H9 (cell line): ENCODE measurements at regions not wholly inside any gene's neighbourhood (a gene's known extent, or its start where the extent isn't known, plus 50 kb on each side); places are given as distances from the start of the nearest gene placed in this dataset.

Experiments used
- DNase-seq: peaks from one replicate; pipeline ENCODE4 v3.0.0-alpha.2; 2017
- H2AFZ ChIP-seq: one replicate; pipeline ENCODE4 v1.6.1; 2013; ENCODE audit warnings: mild to moderate bottlenecking, low read length, control low read depth, moderate library complexity
- H2AK5ac ChIP-seq: 2 replicates; pipeline ENCODE4 v1.6.1; 2013; ENCODE audit warnings: low read length, control low read depth, mixed read lengths; ENCODE audit not compliant: insufficient read length
- H2BK120ac ChIP-seq: one replicate; pipeline ENCODE4 v1.6.1; 2013; ENCODE audit warnings: low read depth, mild to moderate bottlenecking, low read length, control low read depth, inconsistent platforms; ENCODE audit not compliant: poor library complexity, severe bottlenecking
- H2BK12ac ChIP-seq: 2 replicates; pipeline ENCODE4 v1.6.1; 2013; ENCODE audit warnings: low read length, control low read depth, mixed read lengths, low read depth; ENCODE audit not compliant: insufficient read length
- H2BK15ac ChIP-seq: 2 replicates; pipeline ENCODE4 v1.6.1; 2013; ENCODE audit warnings: low read depth, low read length, control low read depth
- H2BK20ac ChIP-seq: one replicate; pipeline ENCODE4 v1.6.1; 2013; ENCODE audit warnings: low read depth, mild to moderate bottlenecking, low read length, control low read depth, inconsistent platforms; ENCODE audit not compliant: poor library complexity, severe bottlenecking
- H2BK5ac ChIP-seq: 2 replicates; pipeline ENCODE4 v1.6.1; 2013; ENCODE audit warnings: low read length, control low read depth, mixed read lengths; ENCODE audit not compliant: insufficient read length
- H3K14ac ChIP-seq: 2 replicates; pipeline ENCODE4 v1.6.1; 2013; ENCODE audit warnings: low read length, control low read depth; ENCODE audit not compliant: insufficient read depth
- H3K18ac ChIP-seq: 2 replicates; pipeline ENCODE4 v1.6.1; 2013; ENCODE audit warnings: low read depth, mild to moderate bottlenecking, mixed read lengths, low read length, control low read depth; ENCODE audit not compliant: insufficient read length
- H3K23ac ChIP-seq: 2 replicates; pipeline ENCODE4 v1.6.1; 2013; ENCODE audit warnings: low read length, control low read depth, mixed read lengths, low read depth; ENCODE audit not compliant: insufficient read length
- H3K23me2 ChIP-seq: 2 replicates; pipeline ENCODE4 v1.6.1; 2013; ENCODE audit warnings: low read depth, mild to moderate bottlenecking, mixed read lengths, low read length, control low read depth; ENCODE audit not compliant: insufficient read length, poor library complexity, severe bottlenecking
- H3K27ac ChIP-seq: 2 replicates; pipeline ENCODE4 v1.5.1; 2013; ENCODE audit warnings: low read length, control low read depth, mixed read lengths, low read depth; ENCODE audit not compliant: insufficient read length
- H3K27me3 ChIP-seq: 2 replicates; pipeline ENCODE4 v1.6.1; 2013; ENCODE audit warnings: low read length, control low read depth, inconsistent platforms; ENCODE audit not compliant: insufficient read depth
- H3K4ac ChIP-seq: 2 replicates; pipeline ENCODE4 v1.6.1; 2013; ENCODE audit warnings: low read depth, mild to moderate bottlenecking, control low read depth, inconsistent platforms, low read length, moderate library complexity
- H3K4me1 ChIP-seq: 2 replicates; pipeline ENCODE4 v1.6.1; 2013; ENCODE audit warnings: low read length, control low read depth, inconsistent platforms; ENCODE audit not compliant: insufficient read depth
- H3K4me2 ChIP-seq: 2 replicates; pipeline ENCODE4 v1.6.1; 2013; ENCODE audit warnings: low read length, control low read depth, mixed read lengths; ENCODE audit not compliant: insufficient read length, insufficient read depth
- H3K56ac ChIP-seq: 2 replicates; pipeline ENCODE4 v1.6.1; 2013; ENCODE audit warnings: low read depth, mild to moderate bottlenecking, mixed read lengths, low read length, control low read depth; ENCODE audit not compliant: insufficient read length
- H3K79me1 ChIP-seq: 2 replicates; pipeline ENCODE4 v1.6.1; 2013; ENCODE audit warnings: low read depth, mild to moderate bottlenecking, moderate library complexity, low read length, control low read depth, inconsistent platforms; ENCODE audit not compliant: insufficient read depth, poor library complexity, severe bottlenecking
- H3K79me2 ChIP-seq: 2 replicates; pipeline ENCODE4 v1.6.1; 2013; ENCODE audit warnings: low read length, control low read depth, inconsistent platforms; ENCODE audit not compliant: insufficient read depth
- H3K9ac ChIP-seq: 2 replicates; pipeline ENCODE4 v1.6.1; 2013; ENCODE audit warnings: low read length, control low read depth, mixed read lengths; ENCODE audit not compliant: insufficient read length; ENCODE audit errors: extremely low read depth
- H3K9me3 ChIP-seq: one replicate; pipeline ENCODE4 v1.6.1; 2013; ENCODE audit warnings: low read depth, low read length, inconsistent platforms; ENCODE audit not compliant: control insufficient read depth
- H3T11ph ChIP-seq: one replicate; pipeline ENCODE4 v1.6.1; 2013; ENCODE audit warnings: mild to moderate bottlenecking, low read length, control low read depth, inconsistent platforms
- H4K20me1 ChIP-seq: one replicate; pipeline ENCODE4 v1.6.1; 2013; ENCODE audit not compliant: control insufficient read depth, insufficient read length, insufficient read depth
- H4K5ac ChIP-seq: 2 replicates; pipeline ENCODE4 v1.6.1; 2013; ENCODE audit warnings: low read depth, mild to moderate bottlenecking, mixed read lengths, low read length, control low read depth; ENCODE audit not compliant: insufficient read length
- H4K8ac ChIP-seq: replicated peaks from 2 replicates; pipeline ENCODE4 v1.6.1; 2013; ENCODE audit warnings: low read length, control low read depth, mixed read lengths, low read depth; ENCODE audit not compliant: insufficient read length
- H4K91ac ChIP-seq: 2 replicates; pipeline ENCODE4 v1.6.1; 2013; ENCODE audit warnings: low read depth, mild to moderate bottlenecking, moderate library complexity, mixed read lengths, low read length, control low read depth; ENCODE audit not compliant: insufficient read length
- H3K27ac Mint-ChIP-seq, 3 experiments: 2 replicates in 2 of 3; 3 replicates in 1 of 3; pipeline ENCODE4 v1.8.0; 2020 to 2021; ENCODE audit warnings: mixed read lengths in 3 of 3, mild to moderate bottlenecking in 1 of 3, moderate library complexity in 1 of 3
- H3K27me3 Mint-ChIP-seq: 2 replicates; pipeline ENCODE4 v1.8.0; 2021; ENCODE audit warnings: low read depth, mild to moderate bottlenecking, moderate library complexity, mixed read lengths
- H3K36me3 Mint-ChIP-seq, 3 experiments: 2 replicates in 2 of 3; 3 replicates in 1 of 3; pipeline ENCODE4 v1.8.0; 2020 to 2021; ENCODE audit warnings: low read depth in 3 of 3, mixed read lengths in 3 of 3; ENCODE audit not compliant: insufficient read depth in 1 of 3
- H3K4me1 Mint-ChIP-seq, 2 experiments: 2 replicates each; pipeline ENCODE4 v1.8.0; 2020; ENCODE audit warnings: mixed read lengths in 2 of 2
- H3K4me3 Mint-ChIP-seq, 2 experiments: 2 replicates in 1 of 2; 3 replicates in 1 of 2; pipeline ENCODE4 v1.8.0; 2020 to 2021; ENCODE audit warnings: mild to moderate bottlenecking in 2 of 2, mixed read lengths in 2 of 2, moderate library complexity in 1 of 2
- H3K9me3 Mint-ChIP-seq, 2 experiments: 2 replicates in 1 of 2; 3 replicates in 1 of 2; pipeline ENCODE4 v1.8.0; 2020; ENCODE audit warnings: mild to moderate bottlenecking in 2 of 2, mixed read lengths in 2 of 2, moderate library complexity in 1 of 2
- CTCF ChIP-seq: fragments of 200-600 bp; sonication (generic); conservative IDR thresholded peaks from 3 replicates; pipeline ENCODE4 v1.8.0; 2021; ENCODE audit warnings: antibody characterized with exemption, mild to moderate bottlenecking
- WGBS: extraction: QIAGEN DNeasy Blood & Tissue Kit; methylation state at CpG from one replicate; pipeline ENCODE4 v1.1.7; 2013; ENCODE audit warnings: missing lambda C conversion rate, low lambda C conversion rate, mixed read lengths; ENCODE audit not compliant: insufficient read length; ENCODE audit errors: extremely low coverage; 5-methylcytosine and 5-hydroxymethylcytosine counted together

GRCh38 chr4:111633663-111634266 is 511.5 kb upstream of the FAM241A start:
- Histone ChIP-seq H3K14ac (no peak overlapping the region), H2BK5ac (no peak overlapping the region), H3K79me1 (no peaks in the 10 kb centered on the region), H2BK120ac (no peak overlapping the region), H2BK15ac (no peak overlapping the region), H3K56ac (no peak overlapping the region), H2BK20ac (no peak overlapping the region), H3T11ph (no peak overlapping the region), H3K18ac (no peak overlapping the region), H3K9me3 (no peaks in the 10 kb centered on the region), H3K27ac (no peak overlapping the region), H3K23ac (no peak overlapping the region), H4K8ac (no peak overlapping the region), H3K4ac (no peak overlapping the region), H3K4me2 (no peak overlapping the region), H4K5ac (no peak overlapping the region), H3K79me2 (no peaks in the 10 kb centered on the region), H2BK12ac (no peak overlapping the region), H3K4me1 (no peaks in the 10 kb centered on the region), H3K27me3 (no peaks in the 10 kb centered on the region), H2AFZ (no peak overlapping the region), H2AK5ac (no peak overlapping the region), H3K9ac (no peak overlapping the region), H4K20me1 (no peaks in the 10 kb centered on the region), H3K23me2 (no peaks in the 10 kb centered on the region), H4K91ac (no peak overlapping the region)
- Mint-ChIP-seq H3K4me1 (peaks cover 0 to 2% of the 10 kb centered on the region in 2 experiments; a peak in 2 of 4 replicates), H3K27me3 (no peaks in the 10 kb centered on the region), H3K4me3 (no peak overlapping the region), H3K27ac (no peak overlapping the region), H3K9me3 (no peaks in the 10 kb centered on the region), H3K36me3 (no peaks in the 10 kb centered on the region)
- no CpG with 5 or more reads among the region's 7 CpGs for WGBS
- DNase-seq = no peak
- TF ChIP-seq CTCF = no peak
